Psoas muscle (tissue), 7 donors: ENCODE measurements at regions not wholly inside any gene's neighbourhood (a gene's known extent, or its start where the extent isn't known, plus 50 kb on each side); places are given as distances from the start of the nearest gene placed in this dataset.

Source experiments
- ATAC-seq, 4 donors: fragments of 200-7000 bp; cut with Tn5 transposase; one replicate each; pipeline ENCODE4 v1.9.1; 2020; ENCODE audit warnings: moderate library complexity in 3 of 4, mild to moderate bottlenecking in 2 of 4
- DNase-seq, 2 donors: peaks; one replicate each; pipeline ENCODE4 v3.0.0-alpha.2; 2020
- H3K27ac ChIP-seq: fragments of 200-600 bp; one replicate; pipeline ENCODE4 v1.8.0; 2022
- H3K27me3 ChIP-seq, 3 donors: fragments of 200-600 bp in 1 of 3; one replicate each; pipeline versions ENCODE4 v1.6.1 to v1.8.0; 2013 to 2022; ENCODE audit warnings: low read length in 2 of 3, mild to moderate bottlenecking in 2 of 3, moderate library complexity in 1 of 3; ENCODE audit not compliant: insufficient read depth in 3 of 3
- H3K36me3 ChIP-seq, 2 donors: fragments of 200-600 bp in 1 of 2; one replicate each; pipeline versions ENCODE4 v1.6.1 to v1.8.0; 2013 to 2022; ENCODE audit warnings: low read depth in 1 of 2, mild to moderate bottlenecking in 1 of 2, moderate library complexity in 1 of 2; ENCODE audit not compliant: insufficient read depth in 1 of 2
- H3K4me1 ChIP-seq: fragments of 200-600 bp; one replicate; pipeline ENCODE4 v1.8.0; 2022
- H3K4me3 ChIP-seq: fragments of 200-600 bp; one replicate; pipeline ENCODE4 v1.8.0; 2022; ENCODE audit warnings: mild to moderate bottlenecking
- H3K9me3 ChIP-seq: fragments of 200-600 bp; one replicate; pipeline ENCODE4 v1.8.0; 2022
- WGBS, 3 donors: extraction: QIAGEN DNeasy Blood & Tissue Kit; methylation state at CpG; one replicate each; pipeline versions ENCODE4 v1.1.6 to v1.1.7; 2013; 5-methylcytosine and 5-hydroxymethylcytosine counted together
- intact Hi-C, 2 donors: fragments of 100-400 bp; cut with DNase I; formaldehyde crosslinking; loops; one replicate each; pipeline versions ENCODE4 v1.11.0 to v1.14.2; 2022
- TF ChIP-seq, protein P1 (sequence below): fragments of 200-600 bp; IDR thresholded peaks from one replicate; pipeline ENCODE4 v1.8.0; 2022; ENCODE audit warnings: antibody characterized with exemption
- donor health status: healthy with polysubstance abuse.
- donor health status: DM: no; HTN: no; CAD: no; lungs with moderate emphysema.
- donor health status: Bipolar disorder and iron deficiency.
- donor health status: healthy.
- donor health status: DM: yes; HTN: yes; CAD: no.
- donor health status: DM: no; HTN: no; CAD: no.
- donor health status: DM: yes; HTN: yes; CAD: no.

DNA sequence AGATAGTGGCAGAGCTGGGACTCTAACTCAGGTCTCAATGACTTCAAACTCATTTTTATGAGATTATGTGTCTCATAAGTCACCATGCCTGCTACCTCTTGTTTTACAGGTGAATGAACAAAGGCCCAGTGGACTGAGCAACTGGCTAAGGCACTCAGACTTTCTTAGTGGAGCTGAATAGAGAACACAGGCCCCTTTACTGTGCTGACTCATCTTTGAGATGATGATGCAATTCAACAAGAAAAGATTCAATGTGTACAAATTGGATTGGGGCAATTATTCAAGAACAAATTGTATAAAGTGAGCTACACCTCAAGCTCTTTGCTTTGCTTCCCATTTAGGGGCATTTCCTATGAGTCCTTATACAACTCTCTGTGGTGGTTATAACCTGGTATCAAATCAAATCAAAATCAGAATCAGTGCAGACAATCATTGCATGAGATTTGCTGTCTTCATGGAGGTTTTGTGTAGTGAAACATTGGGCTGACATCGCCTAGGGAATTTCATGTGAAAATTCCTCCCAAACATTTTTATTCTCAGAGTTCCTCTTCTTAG lies 84.3 kb upstream of the PPP2R2B start:
- Histone ChIP-seq H3K4me1 (no peaks in the 10 kb centered on the region), H3K36me3 (no peaks in the 10 kb centered on the region), H3K4me3 (no peak overlapping the region), H3K27me3 (peaks cover 0 to 2% (median 0%) of the 10 kb centered on the region in 3 donors), H3K27ac (no peak overlapping the region), H3K9me3 (no peaks in the 10 kb centered on the region)
- TF ChIP-seq, protein P1, sequence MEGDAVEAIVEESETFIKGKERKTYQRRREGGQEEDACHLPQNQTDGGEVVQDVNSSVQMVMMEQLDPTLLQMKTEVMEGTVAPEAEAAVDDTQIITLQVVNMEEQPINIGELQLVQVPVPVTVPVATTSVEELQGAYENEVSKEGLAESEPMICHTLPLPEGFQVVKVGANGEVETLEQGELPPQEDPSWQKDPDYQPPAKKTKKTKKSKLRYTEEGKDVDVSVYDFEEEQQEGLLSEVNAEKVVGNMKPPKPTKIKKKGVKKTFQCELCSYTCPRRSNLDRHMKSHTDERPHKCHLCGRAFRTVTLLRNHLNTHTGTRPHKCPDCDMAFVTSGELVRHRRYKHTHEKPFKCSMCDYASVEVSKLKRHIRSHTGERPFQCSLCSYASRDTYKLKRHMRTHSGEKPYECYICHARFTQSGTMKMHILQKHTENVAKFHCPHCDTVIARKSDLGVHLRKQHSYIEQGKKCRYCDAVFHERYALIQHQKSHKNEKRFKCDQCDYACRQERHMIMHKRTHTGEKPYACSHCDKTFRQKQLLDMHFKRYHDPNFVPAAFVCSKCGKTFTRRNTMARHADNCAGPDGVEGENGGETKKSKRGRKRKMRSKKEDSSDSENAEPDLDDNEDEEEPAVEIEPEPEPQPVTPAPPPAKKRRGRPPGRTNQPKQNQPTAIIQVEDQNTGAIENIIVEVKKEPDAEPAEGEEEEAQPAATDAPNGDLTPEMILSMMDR = no peak
- DNase-seq = no peak
- intact Hi-C loops = no loop called here
- ATAC-seq = no peak
- 86 to 90% (median 89%) methylated on average over 1 of the region's 1 CpG for WGBS, 3 donors

GRCh38 chr5:146965761-146966659 lies 87.5 kb upstream of the PPP2R2B start:
- TF ChIP-seq, protein P1 = peak; percentile 87
- 36 to 41% (median 37%) methylated on average over 15 of the region's 15 CpGs for WGBS, 3 donors
- ATAC-seq (peak; percentile 80 to 96 (median 84)), DNase-seq (no peak)
- Histone ChIP-seq H3K27ac (no peak overlapping the region), H3K27me3 (no peaks in the 10 kb centered on the region), H3K4me1 (no peaks in the 10 kb centered on the region), H3K36me3 (no peaks in the 10 kb centered on the region), H3K9me3 (no peaks in the 10 kb centered on the region), H3K4me3 (no peak overlapping the region)
- intact Hi-C loops = loop anchor here (2.0 kb wide), 1 partner anchor 423 kb away; no protein-coding TSS in a partner anchor

DNA sequence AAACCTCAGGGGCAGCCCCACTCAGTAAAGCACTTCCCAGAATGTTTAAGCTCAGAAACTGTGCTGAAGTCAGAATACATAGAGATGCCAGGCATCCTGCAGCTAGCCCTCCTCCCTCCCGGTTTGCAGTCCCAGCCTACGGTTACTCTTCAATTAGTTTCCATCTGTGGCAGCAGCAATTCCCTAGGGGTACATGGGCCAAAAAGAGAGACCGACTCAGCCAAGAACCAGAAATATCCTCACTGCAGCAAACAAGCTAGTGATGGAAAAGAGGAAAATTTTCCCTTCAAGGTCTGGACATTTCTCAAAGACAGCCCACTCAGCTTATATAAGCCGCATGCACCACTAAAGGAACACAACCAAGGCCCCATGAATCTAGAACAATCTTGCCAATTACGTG lies 89.1 kb upstream of the PPP2R2B start:
- TF ChIP-seq, protein P1 = no peak
- Histone ChIP-seq H3K4me3 (no peak overlapping the region), H3K4me1 (no peaks in the 10 kb centered on the region), H3K9me3 (no peaks in the 10 kb centered on the region), H3K27ac (no peak overlapping the region), H3K27me3 (no peaks in the 10 kb centered on the region), H3K36me3 (no peaks in the 10 kb centered on the region)
- intact Hi-C loops = loop anchor here in 1 of 2 donors (2.0 kb wide), 1 partner anchor 425 kb away; no protein-coding TSS in a partner anchor
- ATAC-seq (no peak), DNase-seq (no peak)
- 25 to 37% (median 28%) methylated on average over 5 of the region's 5 CpGs for WGBS, 3 donors

- Histone ChIP-seq H3K9me3 (no peaks in the 10 kb centered on the region), H3K4me3 (no peak overlapping the region), H3K4me1 (no peaks in the 10 kb centered on the region), H3K27ac (no peak overlapping the region), H3K27me3 (no peaks in the 10 kb centered on the region), H3K36me3 (no peaks in the 10 kb centered on the region)
- TF ChIP-seq, protein P1 = no peak
- 92 to 98% (median 93%) methylated on average over 2 of the region's 2 CpGs for WGBS, 3 donors
- intact Hi-C loops = no loop called here
- ATAC-seq = no peak
- no peak for DNase-seq
Observed at GRCh38 chr5:146971401-146971800, 92.8 kb upstream of the PPP2R2B start.
